ENCODE measurements at regions not wholly inside any gene's neighbourhood (a gene's known extent, or its start where the extent isn't known, plus 50 kb on each side); places are given as distances from the start of the nearest gene placed in this dataset.

DNA sequence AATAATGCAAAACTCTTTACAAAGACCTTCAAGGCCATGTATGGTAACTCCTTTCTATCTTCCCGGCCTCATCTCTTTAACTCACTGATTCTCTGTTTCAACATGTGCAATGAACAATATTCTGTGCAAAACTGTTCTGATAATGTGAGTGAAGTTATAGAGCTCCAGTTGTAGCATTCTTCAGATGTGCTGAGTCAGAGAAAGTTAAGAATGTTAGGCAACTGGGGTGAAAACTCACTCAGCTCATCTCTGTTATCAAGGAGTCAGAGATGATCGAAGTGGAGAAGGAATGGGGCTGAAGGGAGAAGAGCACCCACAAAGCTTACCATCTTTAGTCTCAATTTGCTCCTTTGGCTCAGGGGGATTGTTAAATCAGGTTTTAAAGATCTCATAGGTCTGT lies 344.7 kb upstream of the NPSR1 start:
- TF ChIP-seq CTCF (IDR thresholded peaks at IDR 0.05; ENCODE audit: insufficient read depth, low read length) (no peak), REST (IDR thresholded peaks at IDR 0.05; ENCODE audit: insufficient replicate concordance, low read depth) (no peak)

Measured in HL-60 (cell line).